OCI-LY7 (cell line): ENCODE measurements at regions not wholly inside any gene's neighbourhood (a gene's known extent, or its start where the extent isn't known, plus 50 kb on each side); places are given as distances from the start of the nearest gene placed in this dataset.

Experiments
- EZH2phosphoT487 ChIP-seq: fragments of 200-600 bp; sonication (generic); IDR thresholded peaks from 2 replicates; pipeline ENCODE4 v1.6.1; 2018; ENCODE audit warnings: low read depth, borderline replicate concordance, mild to moderate bottlenecking, mixed run types, antibody characterized with exemption, low read length, moderate library complexity, mixed read lengths
- TF ChIP-seq, protein P1 (sequence below): fragments of 200-600 bp; sonication (generic); conservative IDR thresholded peaks from 2 replicates; pipeline ENCODE4 v1.5.1; 2014; ENCODE audit warnings: mild to moderate bottlenecking, antibody characterized with exemption, low read length, moderate library complexity, mixed read lengths

DNA sequence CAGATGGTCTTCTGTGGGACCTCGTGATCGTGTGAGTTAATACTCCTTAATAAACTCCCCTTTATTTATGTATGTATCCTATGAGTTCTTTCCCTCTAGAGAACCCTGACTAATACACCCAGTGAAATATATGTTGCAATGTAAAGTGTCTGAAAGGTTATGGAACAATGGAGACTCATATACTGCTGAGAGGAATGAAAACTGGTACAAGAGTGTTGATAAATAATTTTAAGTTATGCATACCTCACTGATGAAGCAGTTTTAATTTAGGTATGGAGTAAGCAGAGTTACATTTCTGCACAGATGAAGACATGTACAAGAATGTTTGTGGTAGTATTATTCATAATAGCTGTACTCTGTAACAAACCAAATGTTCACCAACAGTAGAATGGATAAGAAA is 438.3 kb downstream of the TAF11L14 start:
- TF ChIP-seq, protein P1, sequence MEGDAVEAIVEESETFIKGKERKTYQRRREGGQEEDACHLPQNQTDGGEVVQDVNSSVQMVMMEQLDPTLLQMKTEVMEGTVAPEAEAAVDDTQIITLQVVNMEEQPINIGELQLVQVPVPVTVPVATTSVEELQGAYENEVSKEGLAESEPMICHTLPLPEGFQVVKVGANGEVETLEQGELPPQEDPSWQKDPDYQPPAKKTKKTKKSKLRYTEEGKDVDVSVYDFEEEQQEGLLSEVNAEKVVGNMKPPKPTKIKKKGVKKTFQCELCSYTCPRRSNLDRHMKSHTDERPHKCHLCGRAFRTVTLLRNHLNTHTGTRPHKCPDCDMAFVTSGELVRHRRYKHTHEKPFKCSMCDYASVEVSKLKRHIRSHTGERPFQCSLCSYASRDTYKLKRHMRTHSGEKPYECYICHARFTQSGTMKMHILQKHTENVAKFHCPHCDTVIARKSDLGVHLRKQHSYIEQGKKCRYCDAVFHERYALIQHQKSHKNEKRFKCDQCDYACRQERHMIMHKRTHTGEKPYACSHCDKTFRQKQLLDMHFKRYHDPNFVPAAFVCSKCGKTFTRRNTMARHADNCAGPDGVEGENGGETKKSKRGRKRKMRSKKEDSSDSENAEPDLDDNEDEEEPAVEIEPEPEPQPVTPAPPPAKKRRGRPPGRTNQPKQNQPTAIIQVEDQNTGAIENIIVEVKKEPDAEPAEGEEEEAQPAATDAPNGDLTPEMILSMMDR = no peak
- TF ChIP-seq EZH2phosphoT487 = no peak
